Endometrium (tissue), 2 donors: ENCODE measurements at regions not wholly inside any gene's neighbourhood (a gene's known extent, or its start where the extent isn't known, plus 50 kb on each side); places are given as distances from the start of the nearest gene placed in this dataset.

Experiments used
- FAIRE-seq: peaks from 2 replicates; lab custom pipeline; 2012; peaks lifted over from hg19 to GRCh38; lab: Jason Lieb, UNC
- donor health status: control.
- donor health status: control.

GRCh38 chr6:137690034-137690433 lies 177.0 kb upstream of the TNFAIP3 start:
- FAIRE-seq: no peak

GRCh38 chr6:137690721-137691120 lies 176.3 kb upstream of the TNFAIP3 start:
- no peak for FAIRE-seq

GRCh38 chr6:137692308-137692707 lies 174.8 kb upstream of the TNFAIP3 start:
- no peak for FAIRE-seq

GRCh38 chr6:137692806-137693205 lies 174.3 kb upstream of the TNFAIP3 start:
- FAIRE-seq: no peak

- FAIRE-seq: no peak
These were observed 173.3 kb upstream of the TNFAIP3 start for GRCh38 chr6:137693711-137694110.

GRCh38 chr6:137696765-137697164 lies 170.3 kb upstream of the TNFAIP3 start:
- no peak for FAIRE-seq

GRCh38 chr6:137697267-137697938 lies 169.7 kb upstream of the TNFAIP3 start:
- FAIRE-seq: no peak

- FAIRE-seq: no peak
These were observed 168.4 kb upstream of the TNFAIP3 start for GRCh38 chr6:137698636-137699030.

GRCh38 chr6:137699031-137699683 lies 167.9 kb upstream of the TNFAIP3 start:
- no peak for FAIRE-seq

- no peak for FAIRE-seq
These were observed 166.9 kb upstream of the TNFAIP3 start for GRCh38 chr6:137700161-137700560.

- no peak for FAIRE-seq
These were observed 166.1 kb upstream of the TNFAIP3 start for GRCh38 chr6:137700751-137701477.

GRCh38 chr6:137701942-137702341 lies 165.1 kb upstream of the TNFAIP3 start:
- FAIRE-seq: no peak

- FAIRE-seq: no peak
These were observed 164.2 kb upstream of the TNFAIP3 start for GRCh38 chr6:137702791-137703424.

GRCh38 chr6:137704802-137705159 lies 162.3 kb upstream of the TNFAIP3 start:
- no peak for FAIRE-seq

GRCh38 chr6:137705160-137706082 lies 161.6 kb upstream of the TNFAIP3 start:
- peak; percentile 74 for FAIRE-seq

GRCh38 chr6:137706083-137706750 lies 160.8 kb upstream of the TNFAIP3 start:
- no peak for FAIRE-seq

- FAIRE-seq: no peak
These were observed 159.9 kb upstream of the TNFAIP3 start for GRCh38 chr6:137707038-137707589.

- FAIRE-seq: peak; percentile 48
These were observed 159.3 kb upstream of the TNFAIP3 start for GRCh38 chr6:137707590-137708360.

GRCh38 chr6:137708481-137708880 lies 158.6 kb upstream of the TNFAIP3 start:
- FAIRE-seq: no peak
